Muscle layer of colon (tissue), 2 donors: ENCODE measurements at regions not wholly inside any gene's neighbourhood (a gene's known extent, or its start where the extent isn't known, plus 50 kb on each side); places are given as distances from the start of the nearest gene placed in this dataset.

Source experiments
- H3K27ac ChIP-seq: one replicate; pipeline ENCODE4 v1.7.0; 2013; ENCODE audit warnings: low read depth, mild to moderate bottlenecking, low read length, moderate library complexity
- H3K27me3 ChIP-seq, 2 donors: one replicate each; pipeline ENCODE4 v1.7.0; 2013; ENCODE audit warnings: low read length in 2 of 2, mild to moderate bottlenecking in 2 of 2; ENCODE audit not compliant: insufficient read depth in 2 of 2, control insufficient read depth in 1 of 2
- H3K36me3 ChIP-seq: one replicate; pipeline ENCODE4 v1.7.0; 2013; ENCODE audit warnings: mild to moderate bottlenecking, low read length; ENCODE audit not compliant: insufficient read depth
- H3K4me1 ChIP-seq: one replicate; pipeline ENCODE4 v1.7.0; 2013; ENCODE audit warnings: mild to moderate bottlenecking, low read length; ENCODE audit not compliant: insufficient read depth
- H3K4me3 ChIP-seq, 2 donors: one replicate each; pipeline ENCODE4 v1.7.0; 2013; ENCODE audit warnings: low read length in 2 of 2, low read depth in 1 of 2, mild to moderate bottlenecking in 1 of 2, moderate library complexity in 1 of 2
- H3K9ac ChIP-seq: one replicate; pipeline ENCODE4 v1.7.0; 2013; ENCODE audit warnings: low read length
- H3K9me3 ChIP-seq: one replicate; pipeline ENCODE4 v1.7.0; 2013; ENCODE audit warnings: mild to moderate bottlenecking, low read length
- donor health status: abdominal sarcoma.
- donor health status: Adenocarcinoma of cecum.

DNA sequence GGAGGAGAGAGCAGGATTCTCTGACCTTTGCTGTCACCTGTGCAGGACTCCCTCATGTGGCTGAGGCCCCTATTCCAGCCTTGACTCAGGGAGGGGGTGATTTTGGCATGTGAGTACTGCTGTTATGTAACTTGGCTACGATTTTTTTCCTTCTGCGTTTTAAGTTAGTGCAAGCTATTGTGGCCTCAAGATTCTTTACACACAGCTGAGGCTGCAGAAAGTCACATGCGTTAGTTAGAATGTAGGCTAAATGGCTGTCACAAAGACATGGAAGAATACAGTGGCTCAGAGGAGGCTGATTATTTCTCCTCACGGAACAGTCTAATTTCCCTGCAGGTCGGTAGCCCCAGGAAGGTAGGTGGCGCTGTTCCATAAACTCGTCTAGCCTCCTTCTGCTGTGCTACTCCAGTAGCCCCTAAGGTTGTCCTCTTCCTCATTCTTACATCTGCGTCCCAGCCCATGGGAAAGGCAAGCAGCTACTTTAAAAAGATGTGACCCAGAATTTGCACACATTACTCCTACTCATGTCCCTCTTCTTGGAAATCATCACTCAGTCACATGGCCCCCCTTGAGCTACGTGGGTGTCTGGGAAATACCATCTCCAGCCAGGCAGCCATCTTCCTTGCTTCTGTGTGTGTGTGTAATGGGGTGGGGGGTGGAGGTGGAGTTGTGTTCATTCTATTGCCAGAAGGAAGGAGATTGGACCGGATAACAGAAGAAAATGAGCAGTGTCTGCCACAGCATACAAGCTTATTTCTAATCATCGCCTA, 486.6 kb downstream of the CCDC171 start:
- peaks cover 25% of the 10 kb centered on the region for H3K4me1 ChIP-seq
- H3K4me3 ChIP-seq: no peak overlapping the region
- H3K27me3 ChIP-seq: no peaks in the 10 kb centered on the region
- H3K9me3 ChIP-seq: no peaks in the 10 kb centered on the region
- no peak overlapping the region for H3K27ac ChIP-seq
- no peak overlapping the region for H3K9ac ChIP-seq
- H3K36me3 ChIP-seq: no peaks in the 10 kb centered on the region

DNA sequence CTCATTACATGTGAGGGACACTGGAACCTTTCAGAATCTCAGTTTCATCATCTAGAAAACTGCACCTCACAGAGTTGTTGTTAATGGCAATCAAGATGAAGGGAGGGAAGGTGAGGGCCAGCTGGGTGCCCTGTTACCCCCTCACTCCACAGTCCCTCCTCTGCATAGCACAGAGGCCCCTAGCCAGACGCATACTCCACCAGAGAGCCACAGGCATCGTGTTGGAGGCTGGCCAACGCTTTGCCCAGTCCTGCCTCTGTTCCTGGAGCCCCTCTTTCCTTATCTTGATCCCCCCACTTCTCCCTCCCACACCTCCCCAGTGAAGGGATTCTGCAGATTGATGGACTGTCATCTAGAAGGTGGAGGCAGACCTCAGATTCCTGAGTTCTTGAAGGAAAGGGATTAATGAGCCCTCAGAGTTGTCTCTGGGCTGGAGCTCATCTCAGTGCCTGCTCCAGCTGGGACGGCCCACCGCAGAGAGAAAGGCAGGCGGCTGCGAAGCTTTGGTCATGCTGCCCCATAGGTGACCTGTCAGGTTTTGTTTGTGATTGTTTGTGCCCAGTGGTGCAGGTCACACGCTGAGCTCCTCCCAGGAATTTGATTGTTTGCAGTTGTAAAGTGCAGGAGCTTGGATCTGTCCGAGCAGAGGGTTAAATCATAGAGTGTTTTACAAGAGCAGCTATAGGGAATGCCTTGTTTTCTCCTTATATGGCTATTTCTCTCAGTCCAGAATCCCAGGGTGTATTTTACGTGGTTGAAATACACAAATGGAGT, 487.3 kb downstream of the CCDC171 start:
- peak overlapping the region; percentile 59 for H3K27ac ChIP-seq
- no peaks in the 10 kb centered on the region for H3K27me3 ChIP-seq

DNA sequence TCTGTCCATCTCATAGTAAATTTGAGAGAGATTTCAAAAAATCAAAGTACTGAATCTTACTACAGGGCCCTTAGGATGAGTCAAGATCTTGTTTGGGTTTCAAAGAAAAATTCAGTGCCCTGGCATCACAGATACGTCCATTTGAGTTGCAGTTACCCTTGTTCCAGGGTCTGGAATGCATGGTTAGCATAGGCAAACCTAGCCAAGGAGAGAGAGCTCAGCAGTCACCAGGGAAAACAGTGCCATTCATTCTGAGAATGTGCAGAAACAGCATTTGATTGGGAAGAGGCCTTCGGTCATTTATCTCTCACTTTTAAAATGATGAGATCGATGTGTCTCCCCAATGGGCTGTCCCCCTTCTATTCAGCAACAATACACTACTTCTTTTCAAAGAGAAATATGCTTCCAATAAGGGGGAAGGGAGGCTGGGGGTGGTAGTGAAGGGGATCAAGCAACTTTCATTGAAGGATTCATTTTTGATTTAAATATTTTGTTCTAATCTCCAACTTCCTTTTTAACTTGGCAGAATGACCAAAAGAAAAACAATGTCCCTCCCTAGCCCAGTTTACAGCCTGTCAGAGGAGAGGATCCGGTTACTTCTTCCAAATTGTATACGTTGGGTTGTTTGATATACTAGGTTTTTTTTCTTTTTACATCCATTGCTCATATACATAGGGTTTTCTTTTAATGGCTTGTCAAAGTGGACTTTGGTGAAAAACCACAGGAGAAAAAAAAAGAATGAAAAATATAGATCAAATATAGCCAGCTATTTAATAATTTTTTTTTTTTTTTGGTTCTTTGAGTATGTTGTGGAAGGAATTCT, 491.1 kb downstream of the CCDC171 start:
- Histone ChIP-seq H3K4me1 (peaks cover 23% of the 10 kb centered on the region), H3K27ac (no peak overlapping the region), H3K36me3 (no peaks in the 10 kb centered on the region), H3K9me3 (no peaks in the 10 kb centered on the region), H3K27me3 (no peaks in the 10 kb centered on the region), H3K9ac (no peak overlapping the region), H3K4me3 (no peak overlapping the region)

More for the DNA sequence above, 487.3 kb downstream of the CCDC171 start:
- no peaks in the 10 kb centered on the region for H3K36me3 ChIP-seq
- no peak overlapping the region for H3K9ac ChIP-seq
- no peaks in the 10 kb centered on the region for H3K9me3 ChIP-seq
- H3K4me3 ChIP-seq: no peak overlapping the region
- peaks cover 25% of the 10 kb centered on the region for H3K4me1 ChIP-seq

DNA sequence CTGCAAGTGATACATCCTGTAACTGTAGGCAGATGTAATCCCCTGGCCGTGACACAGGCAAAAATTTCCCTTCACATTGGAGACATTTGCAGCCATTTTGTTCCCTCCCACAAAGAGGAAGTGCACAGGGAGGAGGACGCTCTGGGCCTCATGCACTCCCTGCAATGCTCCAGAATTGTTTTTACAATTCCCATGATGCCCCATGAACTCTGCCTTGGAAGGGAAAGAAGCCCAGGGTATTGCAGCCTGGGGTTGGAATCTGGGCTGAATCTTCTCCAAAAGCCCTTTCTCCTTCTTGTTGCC, 491.7 kb downstream of the CCDC171 start:
- Histone ChIP-seq H3K9me3 (no peaks in the 10 kb centered on the region), H3K27ac (no peak overlapping the region), H3K36me3 (no peaks in the 10 kb centered on the region), H3K9ac (no peak overlapping the region), H3K4me3 (no peak overlapping the region), H3K27me3 (no peaks in the 10 kb centered on the region), H3K4me1 (peaks cover 18% of the 10 kb centered on the region)

DNA sequence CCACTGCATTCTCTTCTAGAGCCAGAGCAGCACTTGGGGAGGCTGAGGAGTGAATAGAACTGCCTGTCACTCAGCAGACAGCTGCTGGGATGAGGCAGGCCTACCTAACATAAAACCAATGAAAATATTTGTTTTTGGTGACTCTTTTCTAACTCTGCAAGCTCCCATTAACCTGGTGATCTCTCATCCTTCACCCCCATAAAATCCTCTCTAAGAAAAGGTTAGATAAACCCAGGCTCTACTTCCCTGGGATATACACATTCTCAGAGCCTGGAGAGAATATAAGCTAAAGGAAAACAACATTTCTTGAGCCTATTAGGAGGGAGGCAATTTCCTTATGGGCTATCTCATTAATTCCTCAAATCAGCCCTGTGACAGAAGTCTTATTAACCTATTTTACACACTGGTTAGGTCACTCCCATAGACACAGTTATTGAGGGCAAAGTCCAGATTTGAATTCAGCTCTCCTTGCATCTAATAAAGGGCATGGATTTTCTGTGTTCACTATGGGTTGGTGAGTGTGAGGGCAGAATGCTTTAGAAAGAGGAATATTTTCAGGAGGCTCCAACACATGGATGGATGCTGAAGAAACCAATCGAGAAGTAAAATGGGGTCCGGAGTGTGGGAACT, 492.9 kb downstream of the CCDC171 start:
- no peaks in the 10 kb centered on the region for H3K27me3 ChIP-seq
- no peak overlapping the region for H3K9ac ChIP-seq
- no peaks in the 10 kb centered on the region for H3K36me3 ChIP-seq
- H3K4me3 ChIP-seq: no peak overlapping the region
- H3K9me3 ChIP-seq: no peaks in the 10 kb centered on the region
- H3K27ac ChIP-seq: no peak overlapping the region
- peaks cover 5% of the 10 kb centered on the region for H3K4me1 ChIP-seq

DNA sequence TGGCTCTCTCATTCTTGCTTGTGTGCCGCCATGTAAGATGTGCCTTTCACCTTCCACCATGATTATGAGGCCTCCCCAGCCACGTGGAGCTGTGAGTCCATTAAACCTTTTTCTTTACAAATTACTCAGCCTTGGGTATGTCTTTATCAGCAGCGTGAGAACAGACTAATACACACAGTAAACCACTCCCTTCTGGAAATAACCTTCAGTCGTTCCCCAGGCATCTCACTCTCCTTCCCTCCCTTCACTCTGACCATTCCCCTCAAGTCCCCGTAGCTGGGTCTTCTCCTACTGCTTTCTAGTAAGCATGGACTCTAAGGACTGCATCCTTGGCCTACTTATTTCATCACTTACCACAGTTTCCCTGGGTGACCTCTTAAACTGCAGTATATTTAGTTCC, 493.9 kb downstream of the CCDC171 start:
- Histone ChIP-seq H3K9ac (no peak overlapping the region), H3K9me3 (no peaks in the 10 kb centered on the region), H3K36me3 (no peaks in the 10 kb centered on the region), H3K4me1 (no peaks in the 10 kb centered on the region), H3K27me3 (no peaks in the 10 kb centered on the region), H3K4me3 (no peak overlapping the region), H3K27ac (no peak overlapping the region)

DNA sequence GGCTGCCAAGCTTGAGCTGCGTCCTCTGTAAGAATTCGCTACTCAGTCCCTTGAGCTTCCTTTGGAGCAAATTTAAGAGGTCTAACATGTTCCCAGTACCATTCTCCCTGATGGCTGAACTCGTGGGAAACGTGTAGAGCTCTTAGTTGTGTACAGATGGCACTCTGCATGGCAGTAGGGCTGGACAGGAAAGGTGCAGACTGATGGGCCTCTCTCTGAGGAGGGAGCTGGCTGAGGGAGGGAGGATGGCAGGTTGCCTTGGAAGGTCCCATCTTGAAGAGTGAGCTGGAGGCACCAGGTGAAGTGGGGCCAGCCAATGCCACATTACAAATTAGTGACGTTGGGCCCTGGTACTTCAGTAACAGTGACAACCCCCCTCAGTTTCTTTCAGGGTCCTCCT, 495.3 kb downstream of the CCDC171 start:
- Histone ChIP-seq H3K27me3 (no peaks in the 10 kb centered on the region), H3K9me3 (no peaks in the 10 kb centered on the region), H3K4me1 (no peaks in the 10 kb centered on the region), H3K36me3 (no peaks in the 10 kb centered on the region), H3K27ac (no peak overlapping the region), H3K4me3 (no peak overlapping the region), H3K9ac (no peak overlapping the region)

DNA sequence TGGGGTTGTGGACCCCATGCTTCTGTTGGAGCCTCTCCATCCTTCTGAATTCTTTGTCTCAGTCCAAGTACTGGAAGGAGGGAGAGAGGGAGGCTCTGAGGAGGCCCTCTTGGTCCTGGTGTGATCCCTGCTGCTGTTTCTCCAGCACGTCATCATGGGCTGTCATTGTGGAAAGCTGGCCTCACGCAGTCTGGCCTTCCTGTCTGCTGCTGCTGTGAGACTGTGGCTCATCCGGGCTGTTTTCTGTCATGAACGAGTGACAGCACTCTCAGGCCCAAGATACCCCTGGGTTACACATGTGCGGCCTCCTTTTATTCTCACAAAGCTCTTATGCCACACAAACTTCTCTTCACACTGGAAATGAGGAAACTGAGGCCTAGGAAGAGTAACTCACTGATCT, 499.3 kb downstream of the CCDC171 start:
- Histone ChIP-seq H3K9me3 (no peaks in the 10 kb centered on the region), H3K36me3 (no peaks in the 10 kb centered on the region), H3K9ac (no peak overlapping the region), H3K27me3 (no peaks in the 10 kb centered on the region), H3K4me1 (no peaks in the 10 kb centered on the region), H3K4me3 (no peak overlapping the region), H3K27ac (no peak overlapping the region)

DNA sequence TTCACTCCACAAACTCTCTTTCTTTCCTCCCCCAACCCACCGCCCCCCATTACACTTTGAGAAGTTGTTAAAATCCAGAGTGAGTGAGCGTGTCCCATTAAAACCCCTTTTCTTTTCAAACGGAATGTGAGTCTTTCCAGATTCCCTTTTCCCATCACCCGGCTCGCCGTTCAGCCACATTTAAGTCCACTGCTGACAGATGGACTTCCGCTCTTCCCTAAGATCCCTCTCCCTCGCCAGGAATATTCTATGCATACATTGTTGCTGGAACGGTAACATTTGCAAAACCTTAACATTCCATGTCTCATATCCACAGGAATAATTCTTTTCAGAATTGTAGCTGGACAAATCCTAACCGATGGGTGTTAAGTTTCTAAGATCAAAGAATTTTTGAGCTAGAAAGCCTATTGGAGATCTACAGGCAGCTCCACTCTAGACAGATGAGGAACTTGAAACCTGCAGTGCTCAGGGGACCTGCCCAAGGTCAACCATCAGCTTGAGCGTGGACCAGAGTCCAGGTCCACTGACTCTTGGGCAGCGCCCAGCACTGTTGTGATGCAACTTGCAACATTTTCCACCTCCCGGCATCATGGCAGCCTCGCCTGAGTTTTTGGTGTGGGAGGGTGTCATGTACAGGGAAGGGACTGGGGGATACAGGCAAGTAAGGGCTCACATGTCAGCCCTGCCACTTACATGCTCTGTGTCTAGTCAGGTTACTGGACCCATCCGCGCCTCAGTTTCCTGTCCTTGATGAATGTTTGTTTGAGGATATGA, 500.1 kb downstream of the CCDC171 start:
- Histone ChIP-seq H3K27me3 (no peaks in the 10 kb centered on the region), H3K4me3 (no peak overlapping the region), H3K9me3 (no peaks in the 10 kb centered on the region), H3K27ac (no peak overlapping the region), H3K9ac (no peak overlapping the region), H3K36me3 (no peaks in the 10 kb centered on the region), H3K4me1 (no peaks in the 10 kb centered on the region)

DNA sequence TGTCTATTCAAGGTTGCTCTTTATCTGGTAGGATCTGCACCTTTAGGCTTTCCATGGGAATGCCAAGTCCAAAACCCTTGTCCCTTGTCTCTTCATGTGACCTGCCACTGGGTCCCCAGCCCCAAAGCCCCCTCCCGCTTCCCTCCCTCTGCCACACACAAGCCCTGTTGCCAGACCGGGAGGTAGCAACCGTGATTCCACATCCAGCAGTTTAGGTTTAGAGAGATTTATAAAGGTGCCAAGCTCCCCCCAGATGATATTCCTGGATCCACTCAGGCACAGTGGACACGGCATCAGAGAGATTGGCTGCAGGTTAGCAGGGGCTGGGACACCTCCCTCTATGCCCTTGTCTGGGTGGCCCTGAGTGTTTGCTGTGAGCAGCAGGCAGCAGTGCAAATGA, 504.7 kb downstream of the CCDC171 start:
- H3K27me3 ChIP-seq: no peaks in the 10 kb centered on the region
- H3K4me3 ChIP-seq: no peak overlapping the region
- no peaks in the 10 kb centered on the region for H3K4me1 ChIP-seq
- no peaks in the 10 kb centered on the region for H3K36me3 ChIP-seq
- H3K9ac ChIP-seq: no peak overlapping the region
- no peak overlapping the region for H3K27ac ChIP-seq
- no peaks in the 10 kb centered on the region for H3K9me3 ChIP-seq
